ENCODE measurements at regions not wholly inside any gene's neighbourhood (a gene's known extent, or its start where the extent isn't known, plus 50 kb on each side); places are given as distances from the start of the nearest gene placed in this dataset.
"Not testable (repeated sequence)": the region's sequence is repeated elsewhere in the genome, so short reads cannot be mapped to it uniquely, and the experiment has no call there.

DNA sequence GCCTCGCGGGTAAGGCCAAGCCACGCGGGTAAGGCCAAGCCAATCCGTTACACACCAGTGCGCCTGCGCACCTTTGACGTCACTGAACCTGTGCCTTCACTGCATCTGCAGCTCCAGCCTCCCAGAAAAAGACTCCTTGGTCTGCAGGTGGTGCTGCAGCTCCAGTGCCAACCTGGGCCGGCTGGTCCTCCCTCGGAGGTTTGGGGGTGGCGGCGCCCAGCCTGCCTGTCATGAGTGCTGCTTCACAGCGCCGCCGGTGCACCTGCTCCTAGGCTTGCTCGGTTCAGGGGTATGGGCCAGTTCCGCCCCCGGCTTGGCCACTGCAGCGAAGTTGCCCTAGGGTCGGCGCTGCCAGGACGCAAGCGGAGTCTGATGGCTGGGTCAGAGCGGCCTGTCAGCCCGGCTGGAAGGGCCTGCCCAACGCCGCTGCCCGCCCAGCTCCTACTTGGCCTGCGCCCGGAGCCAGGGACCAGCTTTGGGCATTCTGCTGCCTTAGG is 146.6 kb downstream of the USP22 start:
- peak in 1 of 3 experiments; percentile 6 for DNase-seq (ENCODE audit: low read depth in 2 of 3, low spot score in 2 of 3)

DNA sequence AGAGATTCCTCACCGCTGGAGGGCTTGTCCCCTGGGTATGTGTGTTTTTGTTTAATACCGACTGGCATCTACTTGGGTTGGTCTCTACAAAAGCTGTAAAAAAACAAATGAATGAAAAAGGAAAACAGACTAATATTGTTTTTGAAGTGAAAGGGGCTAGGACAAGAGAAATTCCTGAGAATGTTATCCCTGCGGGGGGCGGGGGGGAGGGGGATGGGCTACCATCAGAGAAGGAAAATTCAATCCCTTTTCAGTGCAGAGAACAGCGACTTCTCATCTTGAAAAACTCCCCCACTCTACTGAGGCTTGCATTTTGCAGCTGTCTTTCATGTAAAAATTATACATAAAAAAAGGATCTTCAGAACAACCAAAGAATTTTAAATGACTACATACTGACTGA is 144.1 kb downstream of the USP22 start:
- not testable (repeated sequence) for DNase-seq (ENCODE audit: low read depth in 2 of 3, low spot score in 2 of 3)

- DNase-seq (ENCODE audit: low read depth in 2 of 3, low spot score in 2 of 3), result not testable (repeated sequence)
Observed at GRCh38 chr17:20902496-20902895, 140.3 kb downstream of the USP22 start.

DNA sequence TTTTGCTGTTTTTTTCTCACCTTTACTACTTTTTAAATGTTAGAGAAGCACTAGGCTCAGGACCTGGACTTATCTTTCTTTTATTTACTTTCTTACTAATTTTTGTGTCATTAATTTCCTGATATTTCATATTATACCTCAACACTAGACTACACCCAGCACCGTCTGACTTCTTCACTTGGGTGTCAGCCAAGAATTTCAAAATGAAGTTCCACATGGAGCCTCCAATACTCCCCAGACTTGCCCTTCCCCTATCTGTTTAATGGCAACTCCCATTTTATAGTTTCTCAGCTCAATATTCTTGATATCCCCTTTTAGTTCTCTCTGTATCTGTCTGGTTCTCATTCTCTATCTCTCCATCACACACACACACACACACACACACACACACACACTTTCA is 139.3 kb downstream of the USP22 start:
- DNase-seq (ENCODE audit: low read depth in 2 of 3, low spot score in 2 of 3), result not testable (repeated sequence)

DNA sequence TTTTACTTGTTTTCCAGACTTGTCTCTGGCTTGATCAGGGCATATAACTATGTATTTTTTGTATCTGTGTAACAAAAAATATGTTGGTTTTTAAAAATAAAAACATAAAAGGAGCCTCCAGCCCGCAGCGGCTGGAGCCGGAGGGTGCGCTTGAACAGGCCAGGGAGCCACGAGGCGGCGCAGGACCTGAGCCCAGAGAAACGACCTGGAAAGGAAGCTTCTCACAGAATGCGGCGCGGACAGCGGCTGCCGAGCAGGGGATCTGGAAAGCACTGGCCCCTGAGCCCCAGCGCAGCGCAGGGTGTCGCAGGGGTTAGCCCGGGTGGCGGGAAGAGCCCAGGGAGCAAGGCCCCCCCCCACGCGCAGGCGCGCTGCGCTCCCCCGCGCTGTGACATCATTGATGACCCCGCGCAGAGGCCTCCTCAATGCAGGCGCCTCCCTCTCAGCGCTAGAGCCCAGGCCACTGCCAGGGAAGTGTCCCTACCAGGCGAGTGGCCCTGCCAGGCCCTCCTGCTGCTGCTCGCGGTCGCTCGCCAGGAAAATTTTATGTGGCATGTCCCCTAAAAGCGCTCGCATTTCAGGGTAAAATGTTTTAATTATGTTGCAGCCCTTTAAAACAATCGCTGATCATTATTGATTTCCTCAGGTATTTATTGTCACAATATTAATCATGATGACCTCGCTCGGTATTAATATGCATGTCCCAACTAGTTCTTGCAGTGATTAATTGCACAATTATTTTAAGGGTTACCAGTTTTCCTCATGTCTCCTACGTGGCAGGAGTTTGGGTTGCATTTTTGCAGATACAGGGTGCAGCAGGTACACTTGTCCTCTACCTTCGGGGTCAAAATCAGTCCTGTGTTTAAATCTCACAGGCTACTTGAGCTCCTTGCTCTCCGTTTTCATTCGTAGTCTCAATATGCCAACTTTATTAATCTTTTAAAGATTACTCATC is 134.2 kb downstream of the USP22 start:
- DNase-seq (ENCODE audit: low read depth in 2 of 3, low spot score in 2 of 3), result peak; percentile 47 to 61 (median 48)

DNA sequence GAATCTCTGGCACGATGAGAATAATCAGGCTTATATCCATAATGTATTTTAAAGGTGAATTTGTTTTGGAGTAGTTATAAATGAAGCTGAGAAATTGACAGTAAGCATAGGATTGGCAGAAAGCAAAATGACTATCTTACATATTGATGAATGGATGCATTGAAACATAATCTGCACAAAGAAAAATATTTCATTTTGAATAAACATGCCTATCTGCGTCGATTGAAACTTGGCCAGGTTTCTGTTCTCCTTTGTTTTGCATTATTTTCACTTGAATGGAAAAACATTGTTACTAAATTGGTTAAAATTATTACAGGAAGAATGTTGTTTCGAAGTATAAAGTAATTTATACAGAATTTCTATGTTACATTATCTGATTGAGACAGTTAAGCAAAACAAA is 128.2 kb downstream of the USP22 start:
- DNase-seq (ENCODE audit: low read depth in 2 of 3, low spot score in 2 of 3), result no peak

DNA sequence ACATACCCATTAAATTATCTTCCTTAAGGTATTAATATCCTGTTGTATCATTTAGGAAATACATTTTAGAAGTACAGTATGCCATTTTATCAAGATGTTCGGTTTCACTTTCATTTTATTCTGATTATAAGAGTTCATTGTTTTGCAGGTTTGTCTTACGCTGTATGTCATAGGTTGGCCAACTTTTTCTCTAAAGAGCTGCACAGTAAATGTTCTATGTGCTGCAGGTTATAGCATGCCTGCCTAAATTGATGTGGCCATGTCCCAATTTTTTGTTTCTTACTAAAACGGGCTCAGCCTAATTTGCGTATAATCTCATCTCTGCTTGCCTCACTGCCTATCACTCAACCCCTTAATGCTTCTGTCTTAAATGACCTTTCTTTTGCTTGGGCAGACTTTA is 126.4 kb downstream of the USP22 start:
- DNase-seq (ENCODE audit: low read depth in 2 of 3, low spot score in 2 of 3), result no peak

- not testable (repeated sequence) for DNase-seq (ENCODE audit: low read depth in 2 of 3, low spot score in 2 of 3)
Observed at GRCh38 chr17:20917610-20918306, 125.1 kb downstream of the USP22 start.

GRCh38 chr17:20920095-20920814 is 122.6 kb downstream of the USP22 start:
- DNase-seq (ENCODE audit: low read depth in 2 of 3, low spot score in 2 of 3), result no peak

DNA sequence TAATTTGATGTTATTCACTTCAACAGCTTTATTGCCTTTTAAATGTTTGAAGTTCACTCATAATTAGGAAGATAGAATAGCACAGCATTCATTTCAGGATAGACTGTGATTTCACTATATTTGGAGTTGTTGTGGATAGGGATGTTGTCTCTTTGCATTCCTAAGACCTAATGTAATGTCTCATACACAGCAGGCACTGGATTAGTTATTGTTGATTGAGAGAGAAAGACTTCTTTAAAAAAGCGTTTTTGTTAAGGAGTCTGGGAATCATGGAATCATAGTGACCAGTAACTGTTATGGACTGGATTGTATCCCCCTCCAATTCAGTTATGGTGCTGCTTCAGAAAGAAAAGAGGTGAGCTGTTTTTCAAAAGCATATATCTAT is 122.0 kb downstream of the USP22 start:
- no peak for DNase-seq (ENCODE audit: low read depth in 2 of 3, low spot score in 2 of 3)

DNA sequence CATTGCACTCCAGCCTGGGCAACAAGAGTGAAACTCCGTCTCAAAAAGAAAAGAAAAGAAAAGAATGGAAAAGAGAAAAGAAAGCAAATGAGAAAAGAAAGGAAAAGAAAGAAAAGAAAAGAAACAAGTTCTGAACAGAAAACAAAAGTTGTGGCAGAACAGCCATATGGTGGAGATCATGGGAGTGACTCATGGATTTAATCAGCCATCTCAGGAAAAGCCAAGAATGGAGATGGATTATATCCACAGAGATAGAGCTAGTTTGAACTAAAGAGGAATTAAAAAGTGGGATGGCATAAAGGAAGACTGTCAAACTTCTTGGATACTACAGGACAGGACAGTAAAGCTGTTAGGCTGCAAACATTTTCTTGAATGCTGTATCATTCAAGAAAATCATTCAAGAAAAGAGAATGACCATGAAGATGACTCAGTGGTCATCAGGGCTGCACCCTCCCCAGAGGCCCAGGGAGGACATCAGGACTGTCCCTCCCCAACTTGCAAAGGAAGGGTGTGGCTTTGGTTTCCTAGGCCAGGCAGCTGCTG is 120.6 kb downstream of the USP22 start:
- DNase-seq (ENCODE audit: low read depth in 2 of 3, low spot score in 2 of 3), result no peak

DNA sequence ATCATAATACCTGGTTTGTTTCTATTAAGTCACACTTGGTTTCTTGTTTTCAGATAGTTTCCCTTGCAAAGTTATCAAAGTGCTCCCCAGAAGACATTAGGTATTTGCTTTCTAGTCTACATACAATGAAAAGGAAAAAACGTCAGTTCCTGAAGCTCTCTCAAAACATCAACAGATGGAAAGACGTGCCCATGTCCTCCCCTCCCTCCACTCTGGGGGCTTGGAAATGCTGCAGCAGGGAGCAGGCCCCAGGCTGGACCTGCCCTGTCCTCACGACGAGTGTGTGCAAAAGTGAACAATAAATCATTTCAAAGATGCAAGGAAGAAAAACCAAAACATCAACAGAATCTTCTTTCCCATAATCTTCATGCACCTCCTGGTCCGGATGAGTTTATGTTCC is 118.5 kb downstream of the USP22 start:
- DNase-seq (ENCODE audit: low read depth in 2 of 3, low spot score in 2 of 3), result no peak

GRCh38 chr17:20925091-20925490 is 117.7 kb downstream of the USP22 start:
- no peak for DNase-seq (ENCODE audit: low read depth in 2 of 3, low spot score in 2 of 3)

- no peak for DNase-seq (ENCODE audit: low read depth in 2 of 3, low spot score in 2 of 3)
Observed at GRCh38 chr17:20925954-20926353, 116.9 kb downstream of the USP22 start.

DNA sequence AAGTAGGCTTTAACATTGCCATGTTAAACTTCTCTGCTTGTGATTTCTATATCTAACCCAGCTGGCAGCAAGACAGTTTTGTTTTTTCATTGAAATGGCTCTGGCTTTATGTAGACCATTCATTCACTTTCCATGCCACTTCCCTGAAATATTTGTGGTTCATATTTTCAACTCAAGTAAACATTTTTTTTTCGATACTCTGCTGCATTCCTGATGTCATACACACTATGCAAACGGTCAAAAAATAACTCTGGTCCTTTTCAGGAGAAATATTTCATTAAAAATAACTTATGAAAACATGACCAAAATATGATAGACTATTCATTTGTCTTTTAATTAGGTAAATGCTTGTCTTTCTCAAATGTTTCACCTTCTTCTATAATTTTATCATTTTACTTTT is 116.3 kb downstream of the USP22 start:
- no peak for DNase-seq (ENCODE audit: low read depth in 2 of 3, low spot score in 2 of 3)

GRCh38 chr17:20927308-20927977 is 115.4 kb downstream of the USP22 start:
- no peak for DNase-seq (ENCODE audit: low read depth in 2 of 3, low spot score in 2 of 3)

GRCh38 chr17:20929334-20929733 is 113.5 kb downstream of the USP22 start:
- DNase-seq (ENCODE audit: low read depth in 2 of 3, low spot score in 2 of 3), result no peak

GRCh38 chr17:20930081-20930760 is 112.6 kb downstream of the USP22 start:
- DNase-seq (ENCODE audit: low read depth in 2 of 3, low spot score in 2 of 3), result no peak

GRCh38 chr17:20933040-20933439 is 109.8 kb downstream of the USP22 start:
- DNase-seq (ENCODE audit: low read depth in 2 of 3, low spot score in 2 of 3), result not testable (repeated sequence)

GRCh38 chr17:20934288-20934687 is 108.5 kb downstream of the USP22 start:
- DNase-seq (ENCODE audit: low read depth in 2 of 3, low spot score in 2 of 3), result no peak
